DND-41 (cell line): ENCODE measurements at regions not wholly inside any gene's neighbourhood (a gene's known extent, or its start where the extent isn't known, plus 50 kb on each side); places are given as distances from the start of the nearest gene placed in this dataset.

Experiments
- CTCF ChIP-seq: IDR thresholded peaks from 2 replicates; pipeline ENCODE4 v1.5.1; 2012; ENCODE audit warnings: borderline replicate concordance, low read length, moderate library complexity, mild to moderate bottlenecking; ENCODE audit not compliant: poor library complexity, severe bottlenecking; ENCODE audit errors: extremely low read depth
- EZH2 ChIP-seq: IDR thresholded peaks from 3 replicates; pipeline ENCODE4 v1.6.1; 2012; ENCODE audit warnings: borderline replicate concordance, low read depth, mild to moderate bottlenecking, moderate library complexity, low read length, inconsistent platforms; ENCODE audit not compliant: severe bottlenecking

- TF ChIP-seq CTCF (no peak), EZH2 (no peak)
Measured at GRCh38 chr4:77360451-77360850, 203.4 kb downstream of the CCNG2 start.
